Endothelial cell of umbilical vein (primary cell): ENCODE measurements at regions not wholly inside any gene's neighbourhood (a gene's known extent, or its start where the extent isn't known, plus 50 kb on each side); places are given as distances from the start of the nearest gene placed in this dataset.

Source experiments
- BruUV-seq: library from RNA; stranded (reverse); fragments of 400-500 nt; replicated peaks from 2 replicates; lab custom pipeline; 2021; lab: Mats Ljungman, UMichigan
- CTCF ChIA-PET: fragments of 300-600, 350-600 bp; sonication (Branson Sonifier 250); formaldehyde crosslinking; loops from one replicate; lab custom pipeline; 2021; ENCODE audit warnings: antibody characterized with exemption, inconsistent platforms; lab: Charles Lee
- POLR2A ChIA-PET: fragments of 300-600, 350-600 bp; sonication (Branson Sonifier 250); formaldehyde crosslinking; loops from one replicate; lab custom pipeline; 2021; ENCODE audit warnings: antibody characterized with exemption, inconsistent platforms; lab: Charles Lee
- DNase-seq: peaks from one replicate; pipeline ENCODE4 v3.0.0-alpha.2; 2011; ENCODE audit warnings: low read depth, low spot score
- FAIRE-seq: peaks from 2 replicates; lab custom pipeline; 2011; peaks lifted over from hg19 to GRCh38; lab: Jason Lieb, UNC
- H2AFZ ChIP-seq: 2 replicates; pipeline ENCODE4 v1.6.0; 2012; ENCODE audit warnings: low read depth, low read length, control low read depth, inconsistent platforms
- H3K27ac ChIP-seq: 2 replicates; pipeline ENCODE4 v1.5.1; 2011; ENCODE audit warnings: low read depth, mild to moderate bottlenecking, control low read depth, low read length, moderate library complexity; ENCODE audit not compliant: insufficient read depth
- H3K27me3 ChIP-seq, 2 experiments: 2 replicates each; pipeline versions ENCODE4 v1.6.0 to v1.6.1; 2011; ENCODE audit warnings: low read length in 2 of 2, mixed read lengths in 1 of 2; ENCODE audit not compliant: control insufficient read depth in 2 of 2, insufficient read depth in 2 of 2
- H3K36me3 ChIP-seq, 2 experiments: 2 replicates in 1 of 2; 3 replicates in 1 of 2; pipeline ENCODE4 v1.5.1; 2011; ENCODE audit warnings: low read length in 2 of 2, mild to moderate bottlenecking in 1 of 2, moderate library complexity in 1 of 2; ENCODE audit not compliant: control insufficient read depth in 2 of 2, insufficient read depth in 2 of 2; ENCODE audit errors: extremely low read depth in 1 of 2
- H3K4me1 ChIP-seq: 3 replicates; pipeline ENCODE4 v1.5.1; 2011; ENCODE audit warnings: mild to moderate bottlenecking, low read length; ENCODE audit not compliant: control insufficient read depth, insufficient read depth; ENCODE audit errors: extremely low read depth
- H3K4me2 ChIP-seq: 2 replicates; pipeline ENCODE4 v1.6.1; 2011; ENCODE audit warnings: low read length, control low read depth, mixed read lengths; ENCODE audit not compliant: insufficient read depth
- H3K4me3 ChIP-seq, 3 experiments: fragments of 200-600 bp in 1 of 3; sonication (generic), shearing (Covaris generic) in 1 of 3; replicated peaks in 1 of 3; 2 replicates each; pipeline ENCODE4 v1.5.1; 2011 to 2016; ENCODE audit warnings: control low read depth in 3 of 3, low read length in 3 of 3, mild to moderate bottlenecking in 2 of 3, inconsistent platforms in 1 of 3, low read depth in 1 of 3, moderate library complexity in 1 of 3; ENCODE audit not compliant: insufficient read depth in 1 of 3
- H3K79me2 ChIP-seq: 2 replicates; pipeline ENCODE4 v1.6.0; 2012; ENCODE audit warnings: low read length, inconsistent platforms; ENCODE audit not compliant: control insufficient read depth, insufficient read depth
- H3K9ac ChIP-seq: replicated peaks from 2 replicates; pipeline ENCODE3; 2011; ENCODE audit warnings: low read length, control low read depth; ENCODE audit not compliant: insufficient read depth; ENCODE audit errors: extremely low read depth
- H3K9me1 ChIP-seq: replicated peaks from 3 replicates; pipeline ENCODE4 v1.6.0; 2011; ENCODE audit warnings: mild to moderate bottlenecking, low read length; ENCODE audit not compliant: control insufficient read depth, insufficient read depth; ENCODE audit errors: extremely low read depth
- H3K9me3 ChIP-seq: replicated peaks from 2 replicates; pipeline ENCODE4 v1.5.1; 2012; ENCODE audit warnings: low read length, inconsistent platforms; ENCODE audit not compliant: control insufficient read depth, insufficient read depth
- H4K20me1 ChIP-seq: replicated peaks from 2 replicates; pipeline ENCODE3; 2011; ENCODE audit warnings: mild to moderate bottlenecking, low read length; ENCODE audit not compliant: control insufficient read depth, insufficient read depth; ENCODE audit errors: extremely low read depth
- EZH2 ChIP-seq: IDR thresholded peaks from 2 replicates; pipeline ENCODE4 v1.6.1; 2012; ENCODE audit warnings: borderline replicate concordance, low read depth, mild to moderate bottlenecking, moderate library complexity, low read length, inconsistent platforms; ENCODE audit not compliant: severe bottlenecking
- FOS ChIP-seq: IDR thresholded peaks from 2 replicates; pipeline ENCODE4 v1.6.1; 2011; ENCODE audit warnings: mild to moderate bottlenecking, low read length, moderate library complexity, borderline replicate concordance; ENCODE audit not compliant: insufficient read depth
- GATA2 ChIP-seq: IDR thresholded peaks from 2 replicates; pipeline ENCODE4 v1.7.0; 2011; ENCODE audit warnings: low read depth, mild to moderate bottlenecking, moderate library complexity, mixed read lengths, low read length; ENCODE audit not compliant: insufficient read length, insufficient read depth
- MYC ChIP-seq: IDR thresholded peaks from one replicate; pipeline ENCODE4 v1.6.1; 2011; ENCODE audit warnings: mild to moderate bottlenecking, low read depth, low read length
- POLR2A ChIP-seq: IDR thresholded peaks from 2 replicates; pipeline ENCODE4 v1.6.1; 2012; ENCODE audit warnings: low read depth, mild to moderate bottlenecking, control low read depth, low read length
- POLR2AphosphoS5 ChIP-seq: IDR thresholded peaks from 2 replicates; pipeline ENCODE4 v1.6.1; 2012; ENCODE audit warnings: low read depth, mild to moderate bottlenecking, control low read depth, low read length, moderate library complexity; ENCODE audit not compliant: insufficient read depth
- dilution Hi-C: fragments of 300-500 bp; cut with MboI; formaldehyde crosslinking; loops from one replicate; pipeline ENCODE4 v1.15.0; 2019; ENCODE audit warnings: low sequenced_read_pairs; ENCODE audit not compliant: extremely low pct_ligation_motif_present
- intact Hi-C: fragments of 100-400 bp; cut with micrococcal nuclease; formaldehyde crosslinking; loops from one replicate; pipeline ENCODE4 v1.10.0; 2022
- TF ChIP-seq, protein P1 (sequence below), 2 donors: IDR thresholded peaks; 1 replicate in 1 of 2; 2 replicates in 1 of 2; pipeline ENCODE4 v1.5.1; 2011; ENCODE audit warnings: low read length in 2 of 2, mild to moderate bottlenecking in 2 of 2, moderate library complexity in 2 of 2, control low read depth in 1 of 2, inconsistent platforms in 1 of 2, low read depth in 1 of 2; ENCODE audit not compliant: insufficient read depth in 1 of 2; ENCODE audit errors: extremely low read depth in 1 of 2

DNA sequence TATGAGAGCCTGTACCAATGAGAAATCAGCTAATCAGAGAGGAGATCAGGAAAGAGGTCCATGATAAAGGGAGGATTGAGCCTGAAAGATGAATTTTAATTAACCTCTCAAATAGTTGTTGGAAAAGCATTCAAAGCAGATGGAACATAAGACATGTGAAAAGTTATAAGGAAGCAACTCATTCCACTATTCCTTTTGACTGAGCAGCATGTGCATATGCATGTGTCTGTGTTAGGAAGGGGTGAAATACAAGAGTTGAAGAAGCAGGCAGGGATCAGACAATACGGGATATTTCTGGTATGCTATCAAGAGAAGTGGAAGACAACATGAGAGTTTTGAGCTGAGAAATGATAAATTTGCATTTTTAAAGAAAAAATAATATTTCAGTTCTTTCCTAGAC, 624.8 kb upstream of the PTCHD4 start:
- intact Hi-C loops, result no loop called here
- CTCF ChIA-PET, result interaction anchor here (0.9 to 1.0 kb wide), 2 partner anchors 26 to 29 kb away, joined by 3 read pairs; no protein-coding TSS in a partner anchor
- POLR2A ChIA-PET, result no interaction called here

DNA sequence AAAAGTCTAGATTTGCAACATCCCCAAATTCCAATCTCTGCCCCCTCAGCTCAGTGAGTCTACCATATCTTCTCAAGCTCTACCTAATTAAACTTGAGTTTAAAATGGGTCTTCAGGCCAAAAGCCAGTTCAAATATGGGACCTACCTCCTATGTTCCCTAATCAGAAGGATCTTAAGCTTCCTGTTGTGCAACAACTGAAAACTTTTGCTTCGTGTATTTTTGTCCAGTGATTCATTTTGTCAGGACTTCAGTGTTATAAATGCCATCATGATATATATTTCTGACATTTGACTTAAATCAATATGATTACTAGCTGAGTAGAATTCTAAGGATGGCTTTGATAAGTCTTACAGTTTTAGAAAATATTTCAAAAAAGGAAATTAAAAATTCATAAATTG, 622.6 kb upstream of the PTCHD4 start:
- FAIRE-seq, result no peak
- Histone ChIP-seq H3K4me1 (no peaks in the 10 kb centered on the region), H3K9me3 (no peaks in the 10 kb centered on the region), H3K9me1 (no peaks in the 10 kb centered on the region), H3K4me2 (no peak overlapping the region), H3K27ac (no peak overlapping the region), H3K9ac (no peak overlapping the region), H4K20me1 (no peaks in the 10 kb centered on the region), H2AFZ (no peak overlapping the region), H3K4me3 (no peak overlapping the region), H3K79me2 (no peaks in the 10 kb centered on the region), H3K36me3 (no peaks in the 10 kb centered on the region), H3K27me3 (no peaks in the 10 kb centered on the region)
- POLR2A ChIA-PET, result no interaction called here
- intact Hi-C loops, result no loop called here
- BruUV-seq, result no TSS peak
- dilution Hi-C loops, result no loop called here
- CTCF ChIA-PET, result no interaction called here
- TF ChIP-seq GATA2, result no peak
- TF ChIP-seq POLR2AphosphoS5, result no peak
- TF ChIP-seq POLR2A, result no peak
- no peak for DNase-seq

More for the DNA sequence above, 624.8 kb upstream of the PTCHD4 start:
- Histone ChIP-seq H3K9ac (no peak overlapping the region), H3K4me1 (no peaks in the 10 kb centered on the region), H3K9me3 (no peaks in the 10 kb centered on the region), H3K36me3 (no peaks in the 10 kb centered on the region), H4K20me1 (no peaks in the 10 kb centered on the region), H3K79me2 (no peaks in the 10 kb centered on the region), H3K9me1 (no peaks in the 10 kb centered on the region), H3K27ac (no peak overlapping the region), H2AFZ (no peak overlapping the region), H3K4me2 (no peak overlapping the region), H3K27me3 (no peaks in the 10 kb centered on the region), H3K4me3 (no peak overlapping the region)
- DNase-seq (no peak), FAIRE-seq (no peak)
- no TSS peak for BruUV-seq
- dilution Hi-C loops, result no loop called here
- TF ChIP-seq POLR2A (no peak), FOS (no peak), MYC (no peak), EZH2 (no peak), POLR2AphosphoS5 (no peak)
- TF ChIP-seq, protein P1, sequence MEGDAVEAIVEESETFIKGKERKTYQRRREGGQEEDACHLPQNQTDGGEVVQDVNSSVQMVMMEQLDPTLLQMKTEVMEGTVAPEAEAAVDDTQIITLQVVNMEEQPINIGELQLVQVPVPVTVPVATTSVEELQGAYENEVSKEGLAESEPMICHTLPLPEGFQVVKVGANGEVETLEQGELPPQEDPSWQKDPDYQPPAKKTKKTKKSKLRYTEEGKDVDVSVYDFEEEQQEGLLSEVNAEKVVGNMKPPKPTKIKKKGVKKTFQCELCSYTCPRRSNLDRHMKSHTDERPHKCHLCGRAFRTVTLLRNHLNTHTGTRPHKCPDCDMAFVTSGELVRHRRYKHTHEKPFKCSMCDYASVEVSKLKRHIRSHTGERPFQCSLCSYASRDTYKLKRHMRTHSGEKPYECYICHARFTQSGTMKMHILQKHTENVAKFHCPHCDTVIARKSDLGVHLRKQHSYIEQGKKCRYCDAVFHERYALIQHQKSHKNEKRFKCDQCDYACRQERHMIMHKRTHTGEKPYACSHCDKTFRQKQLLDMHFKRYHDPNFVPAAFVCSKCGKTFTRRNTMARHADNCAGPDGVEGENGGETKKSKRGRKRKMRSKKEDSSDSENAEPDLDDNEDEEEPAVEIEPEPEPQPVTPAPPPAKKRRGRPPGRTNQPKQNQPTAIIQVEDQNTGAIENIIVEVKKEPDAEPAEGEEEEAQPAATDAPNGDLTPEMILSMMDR (IDR thresholded peaks at IDR 0.05; ENCODE audit: extremely low read depth in 1 of 2, insufficient read depth in 1 of 2, low read depth in 1 of 2, low read length in 2 of 2), result no peak
